A549 (cell line): ENCODE measurements at regions not wholly inside any gene's neighbourhood (a gene's known extent, or its start where the extent isn't known, plus 50 kb on each side); places are given as distances from the start of the nearest gene placed in this dataset.

Source experiments
- CBX2 ChIP-seq: fragments of 200-600 bp; sonication (generic); IDR thresholded peaks from 2 replicates; pipeline ENCODE4 v1.6.1; 2016; ENCODE audit warnings: low read depth, mild to moderate bottlenecking, borderline replicate concordance
- EHF ChIP-seq: fragments of 250-450 bp; sonication (Bioruptor Pico); IDR thresholded peaks from 2 replicates; pipeline ENCODE4 v1.5.0; 2020; ENCODE audit warnings: mild to moderate bottlenecking
- ESRRA ChIP-seq: fragments of 150-350 bp; IDR thresholded peaks from 2 replicates; pipeline ENCODE4 v1.6.1; 2014; ENCODE audit warnings: mild to moderate bottlenecking, low read length, borderline replicate concordance
- MAFK ChIP-seq: fragments of 450-650 bp; IDR thresholded peaks from 2 replicates; pipeline ENCODE4 v1.6.1; 2014; ENCODE audit not compliant: partially characterized antibody
- SMC3 ChIP-seq: fragments of >200 bp; sonication (Bioruptor Twin); formaldehyde crosslinking; IDR thresholded peaks from 3 replicates; pipeline ENCODE4 v1.6.1; 2018; ENCODE audit warnings: inconsistent platforms
- TP53 ChIP-seq: fragments of 250-450 bp; sonication (Bioruptor Pico); IDR thresholded peaks from 2 replicates; pipeline ENCODE4 v1.5.0; 2021; ENCODE audit warnings: mild to moderate bottlenecking, moderate library complexity
- TF ChIP-seq, protein P1 (sequence below): fragments of >200 bp; sonication (Bioruptor Twin); formaldehyde crosslinking; IDR thresholded peaks from 3 replicates; pipeline ENCODE4 v1.5.1; 2016
- TF ChIP-seq, protein P2 (sequence below): IDR thresholded peaks from 2 replicates; pipeline ENCODE4 v1.6.1; 2012
- TF ChIP-seq, protein P3 (sequence below): fragments of 250-450 bp; sonication (Bioruptor Pico); IDR thresholded peaks from 2 replicates; pipeline ENCODE4 v1.5.0; 2021; ENCODE audit warnings: mild to moderate bottlenecking, moderate library complexity, borderline replicate concordance

GRCh38 chr5:158308429-158309025 is 449.6 kb upstream of the CLINT1 start:
- TF ChIP-seq MAFK, result no peak
- no peak for TF ChIP-seq ESRRA
- no peak for TF ChIP-seq EHF (CRISPR knock-in tag)
- TF ChIP-seq, protein P1, sequence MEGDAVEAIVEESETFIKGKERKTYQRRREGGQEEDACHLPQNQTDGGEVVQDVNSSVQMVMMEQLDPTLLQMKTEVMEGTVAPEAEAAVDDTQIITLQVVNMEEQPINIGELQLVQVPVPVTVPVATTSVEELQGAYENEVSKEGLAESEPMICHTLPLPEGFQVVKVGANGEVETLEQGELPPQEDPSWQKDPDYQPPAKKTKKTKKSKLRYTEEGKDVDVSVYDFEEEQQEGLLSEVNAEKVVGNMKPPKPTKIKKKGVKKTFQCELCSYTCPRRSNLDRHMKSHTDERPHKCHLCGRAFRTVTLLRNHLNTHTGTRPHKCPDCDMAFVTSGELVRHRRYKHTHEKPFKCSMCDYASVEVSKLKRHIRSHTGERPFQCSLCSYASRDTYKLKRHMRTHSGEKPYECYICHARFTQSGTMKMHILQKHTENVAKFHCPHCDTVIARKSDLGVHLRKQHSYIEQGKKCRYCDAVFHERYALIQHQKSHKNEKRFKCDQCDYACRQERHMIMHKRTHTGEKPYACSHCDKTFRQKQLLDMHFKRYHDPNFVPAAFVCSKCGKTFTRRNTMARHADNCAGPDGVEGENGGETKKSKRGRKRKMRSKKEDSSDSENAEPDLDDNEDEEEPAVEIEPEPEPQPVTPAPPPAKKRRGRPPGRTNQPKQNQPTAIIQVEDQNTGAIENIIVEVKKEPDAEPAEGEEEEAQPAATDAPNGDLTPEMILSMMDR, result no peak
- TF ChIP-seq, protein P2, sequence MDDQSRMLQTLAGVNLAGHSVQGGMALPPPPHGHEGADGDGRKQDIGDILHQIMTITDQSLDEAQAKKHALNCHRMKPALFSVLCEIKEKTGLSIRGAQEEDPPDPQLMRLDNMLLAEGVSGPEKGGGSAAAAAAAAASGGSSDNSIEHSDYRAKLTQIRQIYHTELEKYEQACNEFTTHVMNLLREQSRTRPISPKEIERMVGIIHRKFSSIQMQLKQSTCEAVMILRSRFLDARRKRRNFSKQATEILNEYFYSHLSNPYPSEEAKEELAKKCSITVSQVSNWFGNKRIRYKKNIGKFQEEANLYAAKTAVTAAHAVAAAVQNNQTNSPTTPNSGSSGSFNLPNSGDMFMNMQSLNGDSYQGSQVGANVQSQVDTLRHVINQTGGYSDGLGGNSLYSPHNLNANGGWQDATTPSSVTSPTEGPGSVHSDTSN, result no peak
- TF ChIP-seq, protein P3, sequence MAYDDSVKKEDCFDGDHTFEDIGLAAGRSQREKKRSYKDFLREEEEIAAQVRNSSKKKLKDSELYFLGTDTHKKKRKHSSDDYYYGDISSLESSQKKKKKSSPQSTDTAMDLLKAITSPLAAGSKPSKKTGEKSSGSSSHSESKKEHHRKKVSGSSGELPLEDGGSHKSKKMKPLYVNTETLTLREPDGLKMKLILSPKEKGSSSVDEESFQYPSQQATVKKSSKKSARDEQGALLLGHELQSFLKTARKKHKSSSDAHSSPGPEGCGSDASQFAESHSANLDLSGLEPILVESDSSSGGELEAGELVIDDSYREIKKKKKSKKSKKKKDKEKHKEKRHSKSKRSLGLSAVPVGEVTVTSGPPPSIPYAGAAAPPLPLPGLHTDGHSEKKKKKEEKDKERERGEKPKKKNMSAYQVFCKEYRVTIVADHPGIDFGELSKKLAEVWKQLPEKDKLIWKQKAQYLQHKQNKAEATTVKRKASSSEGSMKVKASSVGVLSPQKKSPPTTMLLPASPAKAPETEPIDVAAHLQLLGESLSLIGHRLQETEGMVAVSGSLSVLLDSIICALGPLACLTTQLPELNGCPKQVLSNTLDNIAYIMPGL, result no peak
- TF ChIP-seq SMC3, result no peak
- no peak for TF ChIP-seq CBX2
- TF ChIP-seq TP53 (CRISPR knock-in tag), result no peak
